LNCAP (cell line): ENCODE measurements at regions not wholly inside any gene's neighbourhood (a gene's known extent, or its start where the extent isn't known, plus 50 kb on each side); places are given as distances from the start of the nearest gene placed in this dataset.

Experiments
- CTCF ChIP-seq: fragments of 450-650 bp; IDR thresholded peaks from 2 replicates; pipeline ENCODE4 v1.5.1; 2017; ENCODE audit warnings: mild to moderate bottlenecking

- TF ChIP-seq CTCF, result no peak
These were observed 896.9 kb upstream of the PHF14 start for GRCh38 chr7:10076660-10077300.

- no peak for TF ChIP-seq CTCF
These were observed 894.1 kb upstream of the PHF14 start for GRCh38 chr7:10079572-10079971.

GRCh38 chr7:10082896-10083295 is 890.8 kb upstream of the PHF14 start:
- TF ChIP-seq CTCF, result no peak

- no peak for TF ChIP-seq CTCF
These were observed 889.9 kb upstream of the PHF14 start for GRCh38 chr7:10083766-10084165.

- no peak for TF ChIP-seq CTCF
These were observed 888.4 kb upstream of the PHF14 start for GRCh38 chr7:10085231-10085630.

GRCh38 chr7:10100572-10100971 is 873.1 kb upstream of the PHF14 start:
- no peak for TF ChIP-seq CTCF

- TF ChIP-seq CTCF, result no peak
These were observed 872.3 kb upstream of the PHF14 start for GRCh38 chr7:10101351-10101750.

GRCh38 chr7:10104292-10104691 is 869.4 kb upstream of the PHF14 start:
- TF ChIP-seq CTCF, result no peak
